GM12875 (cell line): ENCODE measurements at regions not wholly inside any gene's neighbourhood (a gene's known extent, or its start where the extent isn't known, plus 50 kb on each side); places are given as distances from the start of the nearest gene placed in this dataset.

ENCODE experiments used
- H3K4me3 ChIP-seq: one replicate; pipeline ENCODE4 v1.5.1; 2011; ENCODE audit warnings: low read depth, low read length, control low read depth
- TF ChIP-seq, protein P1 (sequence below): IDR thresholded peaks from 2 replicates; pipeline ENCODE4 v1.5.1; 2011; ENCODE audit warnings: low read depth, mild to moderate bottlenecking, control low read depth, inconsistent platforms, low read length, moderate library complexity, borderline replicate concordance; ENCODE audit not compliant: insufficient read depth

DNA sequence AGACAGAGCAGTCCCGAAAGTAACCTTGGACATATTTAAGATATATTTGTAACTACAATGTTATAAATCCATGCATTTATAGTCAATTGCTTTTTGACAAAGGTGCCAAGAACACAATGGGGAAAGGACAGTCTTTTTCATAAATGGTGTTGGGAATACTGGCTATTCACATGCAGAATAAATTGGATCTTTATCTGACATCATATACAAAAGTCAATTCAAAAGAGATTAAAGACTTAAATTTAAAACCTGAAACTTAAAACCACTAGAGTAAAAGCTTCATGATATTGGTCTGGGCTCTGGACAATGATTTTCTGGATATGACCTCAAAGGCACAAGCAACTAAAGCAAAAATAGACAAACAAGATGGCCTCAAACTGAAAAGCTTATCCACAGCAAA, 950.7 kb upstream of the TYRP1 start:
- TF ChIP-seq, protein P1, sequence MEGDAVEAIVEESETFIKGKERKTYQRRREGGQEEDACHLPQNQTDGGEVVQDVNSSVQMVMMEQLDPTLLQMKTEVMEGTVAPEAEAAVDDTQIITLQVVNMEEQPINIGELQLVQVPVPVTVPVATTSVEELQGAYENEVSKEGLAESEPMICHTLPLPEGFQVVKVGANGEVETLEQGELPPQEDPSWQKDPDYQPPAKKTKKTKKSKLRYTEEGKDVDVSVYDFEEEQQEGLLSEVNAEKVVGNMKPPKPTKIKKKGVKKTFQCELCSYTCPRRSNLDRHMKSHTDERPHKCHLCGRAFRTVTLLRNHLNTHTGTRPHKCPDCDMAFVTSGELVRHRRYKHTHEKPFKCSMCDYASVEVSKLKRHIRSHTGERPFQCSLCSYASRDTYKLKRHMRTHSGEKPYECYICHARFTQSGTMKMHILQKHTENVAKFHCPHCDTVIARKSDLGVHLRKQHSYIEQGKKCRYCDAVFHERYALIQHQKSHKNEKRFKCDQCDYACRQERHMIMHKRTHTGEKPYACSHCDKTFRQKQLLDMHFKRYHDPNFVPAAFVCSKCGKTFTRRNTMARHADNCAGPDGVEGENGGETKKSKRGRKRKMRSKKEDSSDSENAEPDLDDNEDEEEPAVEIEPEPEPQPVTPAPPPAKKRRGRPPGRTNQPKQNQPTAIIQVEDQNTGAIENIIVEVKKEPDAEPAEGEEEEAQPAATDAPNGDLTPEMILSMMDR: no peak
- no peak overlapping the region for H3K4me3 ChIP-seq

DNA sequence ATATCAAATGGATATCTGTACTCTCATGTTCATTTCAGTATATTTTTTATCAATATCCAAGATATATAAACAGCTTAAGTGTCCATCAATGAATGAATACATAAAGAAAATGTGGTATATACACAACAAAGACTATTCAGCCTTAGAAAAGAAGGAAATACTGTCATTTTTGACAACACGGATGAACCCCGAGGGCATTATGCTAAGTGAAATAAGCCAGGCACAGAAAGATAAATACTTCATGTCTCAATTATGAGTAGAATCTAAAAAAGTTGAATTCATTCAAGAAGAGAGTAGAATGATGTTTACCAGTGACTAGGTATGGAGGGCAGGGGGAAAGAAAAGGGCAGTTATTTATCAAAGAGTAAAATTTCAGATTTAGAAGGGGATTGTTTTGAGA, 949.8 kb upstream of the TYRP1 start:
- TF ChIP-seq, protein P1: no peak
- no peak overlapping the region for H3K4me3 ChIP-seq

DNA sequence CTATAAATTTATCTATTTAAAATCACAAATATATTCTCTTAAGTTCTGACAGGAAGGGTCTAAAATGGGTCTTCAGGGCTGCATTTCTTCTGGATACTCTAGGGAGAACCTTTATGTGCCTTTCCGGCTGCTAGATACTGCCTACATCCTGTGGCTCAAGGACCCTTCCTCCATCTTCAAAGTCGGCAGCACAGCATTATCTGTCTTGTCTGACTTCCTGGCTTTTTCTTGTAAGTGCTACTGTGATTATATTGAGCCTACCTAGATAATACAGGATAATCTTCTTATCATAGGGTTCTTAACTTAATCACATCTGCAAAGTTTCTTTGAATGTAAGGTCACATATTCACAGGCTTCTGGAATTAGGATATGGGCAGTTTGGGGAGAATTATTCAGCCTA, 943.8 kb upstream of the TYRP1 start:
- TF ChIP-seq, protein P1: no peak
- no peak overlapping the region for H3K4me3 ChIP-seq

DNA sequence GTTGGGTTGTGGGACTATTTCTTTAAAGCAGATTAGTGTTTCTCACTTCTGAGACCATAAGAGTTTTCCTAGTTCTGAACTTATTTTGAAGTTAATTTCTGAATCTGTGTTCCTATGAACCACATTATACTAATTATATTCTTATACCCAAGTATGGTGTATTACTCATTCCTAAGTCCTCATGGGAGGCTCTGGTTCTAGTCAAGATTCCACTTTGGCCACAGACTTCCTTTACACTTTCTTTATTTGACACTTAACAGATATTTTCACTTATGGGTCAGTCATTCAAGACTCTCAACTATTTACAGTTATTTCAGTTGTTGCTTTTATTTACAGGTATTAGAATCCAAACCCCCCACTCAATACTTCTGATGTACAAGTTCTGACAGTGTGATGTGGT, 937.2 kb upstream of the TYRP1 start:
- TF ChIP-seq, protein P1: no peak
- no peak overlapping the region for H3K4me3 ChIP-seq

DNA sequence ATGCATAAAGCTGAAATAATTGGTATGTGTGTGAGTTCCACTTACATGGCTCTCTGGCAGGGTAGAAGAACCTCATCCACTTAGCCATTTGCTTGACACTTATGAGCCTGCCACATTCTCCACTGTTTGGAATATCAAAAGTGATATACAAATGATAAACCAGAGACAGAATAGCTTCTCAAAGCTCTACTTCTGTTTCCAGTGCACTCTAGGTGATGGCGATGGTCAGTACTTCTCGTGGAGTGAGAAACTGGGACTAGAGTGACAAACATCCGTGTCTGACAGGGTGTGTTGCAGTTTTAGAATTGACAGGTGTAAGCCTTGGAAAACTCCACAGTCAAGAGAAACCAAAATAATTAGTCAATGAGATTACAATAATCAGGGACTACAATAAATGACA, 935.8 kb upstream of the TYRP1 start:
- H3K4me3 ChIP-seq: no peak overlapping the region
- TF ChIP-seq, protein P1: no peak

DNA sequence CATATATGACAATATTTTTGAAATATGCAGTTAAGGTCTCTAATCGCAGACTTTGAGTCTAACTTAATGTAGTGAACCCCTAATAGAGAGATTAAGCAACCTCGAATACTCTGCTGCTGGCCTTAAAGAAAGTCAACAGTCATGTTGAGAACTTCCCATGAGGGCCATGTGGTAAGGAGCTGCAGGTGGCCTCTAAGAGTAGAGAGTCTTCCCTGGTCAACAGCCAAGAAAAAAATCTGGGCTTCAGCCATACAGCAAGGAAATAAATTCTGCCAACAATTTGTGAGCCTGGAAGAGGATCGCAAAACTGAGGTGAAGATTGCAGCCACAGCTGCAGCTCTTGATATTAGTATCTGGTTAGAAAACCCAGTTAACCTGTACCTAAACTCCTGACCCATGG, 935.2 kb upstream of the TYRP1 start:
- TF ChIP-seq, protein P1: no peak
- H3K4me3 ChIP-seq: no peak overlapping the region

DNA sequence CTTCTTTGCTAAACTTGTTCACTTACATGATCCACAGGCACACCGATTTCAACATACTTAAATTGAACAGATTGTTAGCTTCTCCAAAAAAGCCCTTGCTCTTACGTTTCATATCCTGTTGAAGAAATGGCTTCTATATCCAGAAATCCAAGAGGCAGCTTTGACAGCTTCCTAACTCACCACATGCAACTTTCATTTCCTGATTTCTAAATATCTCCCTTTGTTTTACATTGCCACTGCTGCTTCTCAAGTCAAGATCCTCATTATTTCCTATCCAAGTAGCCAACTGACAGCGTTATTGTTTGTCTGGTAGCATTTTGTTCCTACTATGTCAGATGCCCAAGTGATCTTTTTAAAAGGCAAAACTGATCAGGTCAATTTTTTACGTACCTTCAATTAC, 913.2 kb upstream of the TYRP1 start:
- no peak overlapping the region for H3K4me3 ChIP-seq
- TF ChIP-seq, protein P1: no peak
